Ascending aorta (tissue), 2 donors: ENCODE measurements at regions not wholly inside any gene's neighbourhood (a gene's known extent, or its start where the extent isn't known, plus 50 kb on each side); places are given as distances from the start of the nearest gene placed in this dataset.

Experiments used
- DNase-seq, 2 donors: peaks; one replicate each; pipeline ENCODE4 v3.0.0-alpha.2; 2019; ENCODE audit warnings: low spot score in 2 of 2
- H3K27ac ChIP-seq, 2 donors: fragments of 200-600 bp; sonication (generic); one replicate each; pipeline ENCODE4 v1.5.1; 2016 to 2017; ENCODE audit warnings: mild to moderate bottlenecking in 1 of 2
- H3K27me3 ChIP-seq: fragments of 200-600 bp; sonication (generic); one replicate; pipeline ENCODE4 v1.5.1; 2017
- H3K36me3 ChIP-seq, 2 donors: fragments of 200-600 bp; sonication (generic); one replicate each; pipeline ENCODE4 v1.5.1; 2016
- H3K4me1 ChIP-seq, 2 donors: fragments of 200-600 bp; sonication (generic); one replicate each; pipeline ENCODE4 v1.5.1; 2016 to 2017; ENCODE audit warnings: mild to moderate bottlenecking in 1 of 2
- H3K4me3 ChIP-seq, 2 donors: fragments of 200-600 bp; sonication (generic); one replicate each; pipeline ENCODE4 v1.5.1; 2016 to 2017; ENCODE audit warnings: mild to moderate bottlenecking in 1 of 2
- H3K9me3 ChIP-seq, 2 donors: fragments of 200-600 bp; sonication (generic); one replicate each; pipeline ENCODE4 v1.5.1; 2016
- CTCF ChIP-seq, 3 experiments: fragments of 200-600 bp in 2 of 3; fragments of 450-650 bp in 1 of 3; sonication (generic) in 2 of 3; IDR thresholded peaks; one replicate each; pipeline ENCODE4 v1.5.1; 2016 to 2019; ENCODE audit warnings: antibody characterized with exemption in 3 of 3, mild to moderate bottlenecking in 1 of 3, moderate library complexity in 1 of 3
- intact Hi-C: fragments of 100-400 bp; cut with DNase I; formaldehyde crosslinking; loops from one replicate; pipeline ENCODE4 v1.15.1; 2023

- no peaks in the 10 kb centered on the region for H3K4me1 ChIP-seq
- no peaks in the 10 kb centered on the region for H3K27me3 ChIP-seq
- intact Hi-C loops = no loop called here
- peaks cover 25 to 34% of the 10 kb centered on the region in 2 donors for H3K9me3 ChIP-seq
- no peak overlapping the region for H3K4me3 ChIP-seq
- H3K36me3 ChIP-seq = no peaks in the 10 kb centered on the region
- no peak for TF ChIP-seq CTCF (IDR thresholded peaks at IDR 0.05)
- H3K27ac ChIP-seq = no peak overlapping the region
- peak; percentile 3 to 25 for DNase-seq
Observed at GRCh38 chr15:25175789-25176615, 221.2 kb downstream of the SNRPN start.

- peak in 1 of 2 donors; percentile 41 for DNase-seq
- H3K36me3 ChIP-seq = no peaks in the 10 kb centered on the region
- no peak overlapping the region for H3K4me3 ChIP-seq
- no peak for TF ChIP-seq CTCF (IDR thresholded peaks at IDR 0.05)
- H3K27ac ChIP-seq = no peak overlapping the region
- no peaks in the 10 kb centered on the region for H3K27me3 ChIP-seq
- H3K9me3 ChIP-seq = peaks cover 25 to 34% of the 10 kb centered on the region in 2 donors
- H3K4me1 ChIP-seq = no peaks in the 10 kb centered on the region
- intact Hi-C loops = no loop called here
Observed at GRCh38 chr15:25176616-25176923, 221.8 kb downstream of the SNRPN start.

GRCh38 chr15:25176991-25177954 is 222.5 kb downstream of the SNRPN start:
- no peaks in the 10 kb centered on the region for H3K4me1 ChIP-seq
- no peak for TF ChIP-seq CTCF (IDR thresholded peaks at IDR 0.05)
- H3K27me3 ChIP-seq = no peaks in the 10 kb centered on the region
- H3K9me3 ChIP-seq = peaks cover 25 to 31% of the 10 kb centered on the region in 2 donors
- peak in 1 of 2 donors; percentile 56 for DNase-seq
- H3K27ac ChIP-seq = no peak overlapping the region
- no peaks in the 10 kb centered on the region for H3K36me3 ChIP-seq
- no peak overlapping the region for H3K4me3 ChIP-seq
- intact Hi-C loops = no loop called here

- Histone ChIP-seq H3K4me3 (no peak overlapping the region), H3K4me1 (no peaks in the 10 kb centered on the region), H3K27ac (no peak overlapping the region), H3K27me3 (no peaks in the 10 kb centered on the region), H3K36me3 (no peaks in the 10 kb centered on the region), H3K9me3 (peaks cover 19 to 24% of the 10 kb centered on the region in 2 donors)
- TF ChIP-seq CTCF (IDR thresholded peaks at IDR 0.05) = no peak
- DNase-seq = peak; percentile 5 to 55
- intact Hi-C loops = no loop called here
Observed at GRCh38 chr15:25177955-25178801, 223.4 kb downstream of the SNRPN start.
